ENCODE measurements at regions not wholly inside any gene's neighbourhood (a gene's known extent, or its start where the extent isn't known, plus 50 kb on each side); places are given as distances from the start of the nearest gene placed in this dataset.

- Histone ChIP-seq H4K8ac (replicated peaks; ENCODE audit: insufficient read length, low read depth, low read length) (no peak overlapping the region), H3K23ac (ENCODE audit: insufficient read length, low read depth, low read length) (no peak overlapping the region), H4K5ac (ENCODE audit: insufficient read length, low read depth, low read length) (no peak overlapping the region), H2AK5ac (ENCODE audit: insufficient read length, low read length) (no peak overlapping the region), H2BK12ac (ENCODE audit: insufficient read length, low read depth, low read length) (no peak overlapping the region), H4K20me1 (ENCODE audit: control insufficient read depth, insufficient read depth, insufficient read length) (no peaks in the 10 kb centered on the region), H3K9ac (ENCODE audit: extremely low read depth, insufficient read length, low read length) (no peak overlapping the region), H3K18ac (ENCODE audit: insufficient read length, low read depth, low read length) (no peak overlapping the region), H2AFZ (ENCODE audit: low read length) (no peak overlapping the region), H2BK20ac (ENCODE audit: low read depth, low read length, poor library complexity, severe bottlenecking) (no peak overlapping the region), H4K91ac (ENCODE audit: insufficient read length, low read depth, low read length) (no peak overlapping the region), H3K79me1 (ENCODE audit: insufficient read depth, low read depth, low read length, poor library complexity, severe bottlenecking) (no peaks in the 10 kb centered on the region), H2BK120ac (ENCODE audit: low read depth, low read length, poor library complexity, severe bottlenecking) (no peak overlapping the region), H2BK15ac (ENCODE audit: low read depth, low read length) (no peak overlapping the region), H3K4ac (ENCODE audit: low read depth, low read length) (no peak overlapping the region), H3K4me2 (ENCODE audit: insufficient read depth, insufficient read length, low read length) (no peak overlapping the region), H3K79me2 (ENCODE audit: insufficient read depth, low read length) (no peaks in the 10 kb centered on the region), H3K4me1 (ENCODE audit: insufficient read depth, low read length) (no peaks in the 10 kb centered on the region), H2BK5ac (ENCODE audit: insufficient read length, low read length) (no peak overlapping the region), H3K56ac (ENCODE audit: insufficient read length, low read depth, low read length) (no peak overlapping the region), H3K27ac (ENCODE audit: insufficient read length, low read depth, low read length) (no peak overlapping the region), H3K23me2 (ENCODE audit: insufficient read length, low read depth, low read length, poor library complexity, severe bottlenecking) (no peaks in the 10 kb centered on the region), H3K9me3 (ENCODE audit: control insufficient read depth, low read depth, low read length) (no peaks in the 10 kb centered on the region), H3T11ph (ENCODE audit: low read length) (no peak overlapping the region), H3K27me3 (ENCODE audit: insufficient read depth, low read length) (no peaks in the 10 kb centered on the region), H3K14ac (ENCODE audit: insufficient read depth, low read length) (no peak overlapping the region)
- no peaks in the 10 kb centered on the region for H3K27me3 Mint-ChIP-seq (ENCODE audit: low read depth)
- H3K36me3 Mint-ChIP-seq (ENCODE audit: insufficient read depth in 1 of 3, low read depth in 3 of 3), result 0 out of 7 replicates have a peak, but pooled peaks cover 0 to 1% (median 0%) of the 10 kb centered on the region in 3 experiments
- WGBS (ENCODE audit: extremely low coverage, insufficient read length, low lambda C conversion rate), result 100% methylated on average over 1 of the region's 1 CpG
- no peak overlapping the region for H3K4me3 Mint-ChIP-seq
- H3K27ac Mint-ChIP-seq, result no peak overlapping the region
- DNase-seq, result no peak
- H3K9me3 Mint-ChIP-seq, result 0 out of 5 replicates have a peak, but pooled peaks cover 0 to 3% of the 10 kb centered on the region in 2 experiments
- TF ChIP-seq CTCF (conservative IDR thresholded peaks at IDR 0.05), result no peak
- peaks cover 12 to 17% of the 10 kb centered on the region in 2 experiments for H3K4me1 Mint-ChIP-seq
Observed at GRCh38 chr5:113808956-113809355, 295.5 kb downstream of the YTHDC2 start.
